Calu3 (cell line): ENCODE measurements at regions not wholly inside any gene's neighbourhood (a gene's known extent, or its start where the extent isn't known, plus 50 kb on each side); places are given as distances from the start of the nearest gene placed in this dataset.

Source experiments
- BruUV-seq: library from RNA; stranded (reverse); fragments of 400-500 nt; replicated peaks from 2 replicates; lab custom pipeline; 2021; lab: Mats Ljungman, UMichigan
- CTCF ChIA-PET: fragments of 300-600 bp; sonication (Branson Sonifier 250); formaldehyde crosslinking; loops from one replicate; lab custom pipeline; 2022; ENCODE audit warnings: antibody characterized with exemption; lab: Charles Lee
- DNase-seq: peaks from one replicate; pipeline ENCODE4 v3.0.0; 2022
- H3K27ac Mint-ChIP-seq: one replicate; pipeline ENCODE4 v1.8.0; 2022; ENCODE audit warnings: mixed read lengths; ENCODE audit not compliant: unreplicated experiment
- H3K27me3 Mint-ChIP-seq: one replicate; pipeline ENCODE4 v1.8.0; 2022; ENCODE audit warnings: mixed read lengths; ENCODE audit not compliant: unreplicated experiment
- H3K36me3 Mint-ChIP-seq: one replicate; pipeline ENCODE4 v1.8.0; 2022; ENCODE audit warnings: mild to moderate bottlenecking, moderate library complexity, mixed read lengths; ENCODE audit not compliant: insufficient read depth, unreplicated experiment
- H3K4me1 Mint-ChIP-seq: one replicate; pipeline ENCODE4 v1.8.0; 2022; ENCODE audit warnings: mild to moderate bottlenecking, low read depth, mixed read lengths; ENCODE audit not compliant: unreplicated experiment
- H3K4me3 Mint-ChIP-seq: one replicate; pipeline ENCODE4 v1.8.0; 2022; ENCODE audit warnings: mild to moderate bottlenecking, low read depth, moderate library complexity, mixed read lengths; ENCODE audit not compliant: unreplicated experiment
- H3K9me3 Mint-ChIP-seq: one replicate; pipeline ENCODE4 v1.8.0; 2022; ENCODE audit warnings: low read depth, mixed read lengths; ENCODE audit not compliant: unreplicated experiment
- intact Hi-C: fragments of 100-400 bp; cut with micrococcal nuclease; formaldehyde crosslinking; loops from one replicate; pipeline ENCODE4 v1.10.0; 2022; ENCODE audit not compliant: unreplicated experiment
- TF ChIP-seq, protein P1 (sequence below): fragments of 200-600 bp; IDR thresholded peaks from one replicate; pipeline ENCODE4 v1.8.0; 2022; ENCODE audit warnings: antibody characterized with exemption; ENCODE audit not compliant: unreplicated experiment

DNA sequence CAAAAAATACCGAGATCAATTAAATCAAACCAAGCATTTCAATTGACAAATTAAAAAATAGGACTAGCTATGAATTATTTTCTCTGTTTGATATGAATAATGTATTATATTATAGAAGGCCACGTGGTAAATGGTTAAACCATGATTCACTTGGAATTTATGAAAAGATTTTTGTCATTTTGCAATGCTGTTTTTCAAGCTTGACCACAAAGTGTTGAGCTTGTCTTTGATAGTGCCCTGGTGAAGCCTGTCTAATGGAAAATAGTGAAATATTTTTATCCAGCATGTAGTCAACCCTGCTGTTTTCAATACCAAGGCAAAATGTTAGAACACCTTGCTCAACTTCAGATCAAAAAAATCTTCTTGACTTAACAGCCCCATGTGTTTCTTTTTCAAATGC is 288.0 kb upstream of the PRMT6 start:
- intact Hi-C loops = loop anchor here (1.0 to 10.0 kb wide), 2 partner anchors 289 to 376 kb away; partner anchors contain the start of gene NTNG1
- H3K9me3 Mint-ChIP-seq = no peaks in the 10 kb centered on the region
- H3K4me3 Mint-ChIP-seq = peak overlapping the region; percentile 51
- no peak for DNase-seq
- no TSS peak for BruUV-seq
- TF ChIP-seq, protein P1, sequence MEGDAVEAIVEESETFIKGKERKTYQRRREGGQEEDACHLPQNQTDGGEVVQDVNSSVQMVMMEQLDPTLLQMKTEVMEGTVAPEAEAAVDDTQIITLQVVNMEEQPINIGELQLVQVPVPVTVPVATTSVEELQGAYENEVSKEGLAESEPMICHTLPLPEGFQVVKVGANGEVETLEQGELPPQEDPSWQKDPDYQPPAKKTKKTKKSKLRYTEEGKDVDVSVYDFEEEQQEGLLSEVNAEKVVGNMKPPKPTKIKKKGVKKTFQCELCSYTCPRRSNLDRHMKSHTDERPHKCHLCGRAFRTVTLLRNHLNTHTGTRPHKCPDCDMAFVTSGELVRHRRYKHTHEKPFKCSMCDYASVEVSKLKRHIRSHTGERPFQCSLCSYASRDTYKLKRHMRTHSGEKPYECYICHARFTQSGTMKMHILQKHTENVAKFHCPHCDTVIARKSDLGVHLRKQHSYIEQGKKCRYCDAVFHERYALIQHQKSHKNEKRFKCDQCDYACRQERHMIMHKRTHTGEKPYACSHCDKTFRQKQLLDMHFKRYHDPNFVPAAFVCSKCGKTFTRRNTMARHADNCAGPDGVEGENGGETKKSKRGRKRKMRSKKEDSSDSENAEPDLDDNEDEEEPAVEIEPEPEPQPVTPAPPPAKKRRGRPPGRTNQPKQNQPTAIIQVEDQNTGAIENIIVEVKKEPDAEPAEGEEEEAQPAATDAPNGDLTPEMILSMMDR = no peak
- peaks cover 17% of the 10 kb centered on the region for H3K4me1 Mint-ChIP-seq
- peak overlapping the region; percentile 78 for H3K27ac Mint-ChIP-seq
- no peaks in the 10 kb centered on the region for H3K27me3 Mint-ChIP-seq
- CTCF ChIA-PET = no interaction called here
- peaks cover 4% of the 10 kb centered on the region for H3K36me3 Mint-ChIP-seq

DNA sequence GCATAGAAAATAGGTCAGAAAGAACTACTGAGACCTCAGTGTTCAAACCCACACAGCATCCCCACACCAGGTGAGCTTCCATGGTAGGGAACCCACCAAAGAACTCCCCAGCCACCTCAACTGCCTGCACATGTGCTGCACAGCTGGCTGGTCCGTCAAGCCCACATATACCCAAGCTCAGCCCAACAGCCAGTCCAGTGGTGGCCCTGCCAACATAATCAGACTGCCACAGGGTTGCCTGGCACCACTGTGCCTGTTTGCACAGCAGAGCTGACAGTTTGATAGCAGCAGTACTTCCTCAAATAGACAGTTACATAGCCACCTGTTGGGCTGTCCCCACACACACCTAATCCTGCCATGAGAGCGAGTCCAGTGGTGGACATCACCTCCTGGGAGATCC is 283.3 kb upstream of the PRMT6 start:
- Mint-ChIP-seq H3K4me1 (peaks cover 1% of the 10 kb centered on the region), H3K9me3 (no peaks in the 10 kb centered on the region), H3K4me3 (no peak overlapping the region), H3K27me3 (no peaks in the 10 kb centered on the region), H3K36me3 (peaks cover 1% of the 10 kb centered on the region), H3K27ac (no peak overlapping the region)
- CTCF ChIA-PET = no interaction called here
- no TSS peak for BruUV-seq
- no peak for DNase-seq
- intact Hi-C loops = no loop called here
- TF ChIP-seq, protein P1 = no peak

DNA sequence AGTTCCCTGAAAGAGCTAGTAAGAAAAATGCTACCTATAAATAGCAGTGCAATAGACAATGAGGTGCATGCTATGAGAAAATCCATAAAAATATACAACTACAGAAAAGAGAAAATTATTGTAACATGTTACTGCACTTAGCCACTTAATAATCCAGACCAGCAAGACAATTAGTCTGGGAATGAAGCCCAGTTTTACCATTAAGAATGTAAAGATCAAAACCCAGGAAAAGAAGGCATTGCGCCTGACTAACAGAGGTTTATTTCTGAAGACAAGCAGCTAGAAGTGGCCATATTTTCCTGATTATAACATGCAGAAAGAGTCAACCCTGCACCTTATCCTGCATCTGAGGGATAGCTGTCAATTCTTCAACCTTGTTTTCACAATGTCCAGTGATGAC is 276.4 kb upstream of the PRMT6 start:
- TF ChIP-seq, protein P1 = no peak
- CTCF ChIA-PET = no interaction called here
- Mint-ChIP-seq H3K36me3 (no peaks in the 10 kb centered on the region), H3K4me1 (peaks cover 9% of the 10 kb centered on the region), H3K27me3 (no peaks in the 10 kb centered on the region), H3K9me3 (peaks cover 6% of the 10 kb centered on the region), H3K4me3 (no peak overlapping the region), H3K27ac (no peak overlapping the region)
- no peak for DNase-seq
- intact Hi-C loops = no loop called here
- no TSS peak for BruUV-seq

DNA sequence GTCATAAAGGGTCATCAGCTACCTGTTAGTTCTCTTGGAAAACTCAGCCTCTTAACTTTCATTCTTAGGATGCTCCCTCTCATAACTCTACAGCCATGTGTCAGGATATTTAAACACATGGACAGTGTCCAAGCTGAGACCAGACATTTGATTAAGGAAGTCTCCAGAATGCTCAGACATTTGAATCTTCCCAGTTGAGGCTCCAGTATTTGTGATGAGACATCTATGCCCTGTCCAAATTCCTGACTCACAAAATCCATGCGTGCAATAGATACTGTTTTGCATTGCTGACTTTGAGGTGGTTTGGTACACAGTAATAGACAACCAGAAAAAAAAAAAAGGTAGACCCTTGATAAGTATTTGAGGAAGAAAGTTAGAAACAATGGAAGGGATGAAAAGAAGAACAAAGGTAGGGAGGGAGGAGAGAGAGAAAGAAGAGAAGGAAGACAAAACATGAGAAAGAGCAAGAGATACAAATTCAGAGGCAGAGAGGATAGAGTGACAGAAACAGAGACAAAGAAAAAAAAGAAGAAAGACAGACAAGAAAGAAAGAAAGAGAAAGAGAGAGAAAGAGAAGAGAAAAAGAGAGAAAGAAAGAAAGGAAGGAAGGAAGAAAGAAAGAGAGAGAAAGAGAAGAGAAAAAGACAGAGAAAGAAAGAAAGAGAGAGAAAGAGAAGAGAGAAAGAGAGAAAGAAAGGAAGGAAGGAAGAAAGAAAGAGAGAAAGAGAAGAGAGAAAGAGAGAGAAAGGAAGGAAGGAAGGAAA is 275.5 kb upstream of the PRMT6 start:
- H3K27me3 Mint-ChIP-seq = no peaks in the 10 kb centered on the region
- no TSS peak for BruUV-seq
- intact Hi-C loops = no loop called here
- H3K4me1 Mint-ChIP-seq = peaks cover 9% of the 10 kb centered on the region
- no peaks in the 10 kb centered on the region for H3K36me3 Mint-ChIP-seq
- no peak overlapping the region for H3K4me3 Mint-ChIP-seq
- TF ChIP-seq, protein P1 = no peak
- no peak for DNase-seq
- CTCF ChIA-PET = no interaction called here
- H3K9me3 Mint-ChIP-seq = peaks cover 6% of the 10 kb centered on the region
- H3K27ac Mint-ChIP-seq = no peak overlapping the region
